Brain microvascular endothelial cell (primary cell): ENCODE measurements at regions not wholly inside any gene's neighbourhood (a gene's known extent, or its start where the extent isn't known, plus 50 kb on each side); places are given as distances from the start of the nearest gene placed in this dataset.

Experiments
- DNase-seq: peaks from one replicate; pipeline ENCODE4 v3.0.0-alpha.2; 2020
- H3K27ac ChIP-seq: fragments of 250-450 bp; sonication (Bioruptor Pico); 2 replicates; pipeline ENCODE4 v1.5.1; 2020; ENCODE audit warnings: mild to moderate bottlenecking, moderate library complexity
- H3K27me3 ChIP-seq: fragments of 250-450 bp; sonication (Bioruptor Pico); replicated peaks from 2 replicates; pipeline ENCODE4 v1.5.1; 2020; ENCODE audit warnings: mild to moderate bottlenecking
- H3K36me3 ChIP-seq: fragments of 250-450 bp; sonication (Bioruptor Pico); replicated peaks from 2 replicates; pipeline ENCODE4 v1.5.1; 2020; ENCODE audit warnings: mild to moderate bottlenecking
- H3K4me3 ChIP-seq: 2 replicates; pipeline ENCODE4 v1.5.1; 2011; ENCODE audit warnings: low read depth, mild to moderate bottlenecking, control low read depth, low read length, moderate library complexity
- in situ Hi-C: cut with HindIII; loops from 2 replicates; pipeline ENCODE4 v1.10.0; 2017; ENCODE audit warnings: low sequenced_read_pairs, low pct_ligation_motif_present
- TF ChIP-seq, protein P1 (sequence below): IDR thresholded peaks from 2 replicates; pipeline ENCODE4 v1.5.1; 2011; ENCODE audit warnings: low read depth, mild to moderate bottlenecking, moderate library complexity, low read length, control low read depth, inconsistent platforms; ENCODE audit errors: missing control alignments

DNA sequence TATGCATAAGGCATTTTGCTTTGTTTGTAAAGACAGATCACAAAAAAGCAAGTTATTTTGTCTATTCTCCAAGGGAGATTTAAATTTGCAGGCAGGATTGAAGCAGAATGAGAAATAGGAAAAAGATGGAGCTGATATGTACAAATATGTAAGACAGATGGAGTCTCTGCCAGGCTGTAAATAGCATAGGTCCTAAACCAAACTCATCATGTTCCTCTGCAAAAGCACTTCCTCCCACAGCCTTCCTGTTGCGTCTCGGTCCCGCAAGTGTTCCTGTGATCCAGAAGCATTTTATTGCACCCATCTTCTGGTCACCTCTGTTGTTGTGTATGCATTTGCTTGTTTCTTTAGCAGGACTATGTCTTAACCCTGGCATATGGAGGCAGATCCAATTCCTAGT is 95.7 kb upstream of the CLDN10 start:
- H3K36me3 ChIP-seq, result no peaks in the 10 kb centered on the region
- H3K4me3 ChIP-seq, result no peak overlapping the region
- in situ Hi-C loops, result no loop called here
- no peak overlapping the region for H3K27ac ChIP-seq
- no peak for DNase-seq
- no peaks in the 10 kb centered on the region for H3K27me3 ChIP-seq
- TF ChIP-seq, protein P1, sequence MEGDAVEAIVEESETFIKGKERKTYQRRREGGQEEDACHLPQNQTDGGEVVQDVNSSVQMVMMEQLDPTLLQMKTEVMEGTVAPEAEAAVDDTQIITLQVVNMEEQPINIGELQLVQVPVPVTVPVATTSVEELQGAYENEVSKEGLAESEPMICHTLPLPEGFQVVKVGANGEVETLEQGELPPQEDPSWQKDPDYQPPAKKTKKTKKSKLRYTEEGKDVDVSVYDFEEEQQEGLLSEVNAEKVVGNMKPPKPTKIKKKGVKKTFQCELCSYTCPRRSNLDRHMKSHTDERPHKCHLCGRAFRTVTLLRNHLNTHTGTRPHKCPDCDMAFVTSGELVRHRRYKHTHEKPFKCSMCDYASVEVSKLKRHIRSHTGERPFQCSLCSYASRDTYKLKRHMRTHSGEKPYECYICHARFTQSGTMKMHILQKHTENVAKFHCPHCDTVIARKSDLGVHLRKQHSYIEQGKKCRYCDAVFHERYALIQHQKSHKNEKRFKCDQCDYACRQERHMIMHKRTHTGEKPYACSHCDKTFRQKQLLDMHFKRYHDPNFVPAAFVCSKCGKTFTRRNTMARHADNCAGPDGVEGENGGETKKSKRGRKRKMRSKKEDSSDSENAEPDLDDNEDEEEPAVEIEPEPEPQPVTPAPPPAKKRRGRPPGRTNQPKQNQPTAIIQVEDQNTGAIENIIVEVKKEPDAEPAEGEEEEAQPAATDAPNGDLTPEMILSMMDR, result no peak

DNA sequence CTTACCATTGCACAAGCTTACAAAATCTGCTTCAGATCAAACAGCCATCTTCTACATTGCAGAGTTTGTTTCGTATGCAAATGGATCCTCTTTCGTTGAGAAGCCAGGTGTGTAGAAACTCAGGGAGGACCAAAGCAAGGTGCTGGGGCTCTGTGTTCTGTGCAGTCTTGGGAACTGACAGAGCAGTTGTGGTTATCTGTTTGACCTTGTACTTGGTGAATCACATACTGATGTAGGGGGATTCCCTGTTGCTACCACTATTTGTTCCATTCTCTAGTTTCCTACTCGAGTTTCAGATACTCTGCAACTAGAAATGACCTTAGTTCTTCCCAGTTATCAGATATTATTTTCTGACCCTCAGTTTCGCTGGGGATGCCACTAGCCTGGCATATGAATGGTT is 95.2 kb upstream of the CLDN10 start:
- in situ Hi-C loops, result no loop called here
- no peaks in the 10 kb centered on the region for H3K36me3 ChIP-seq
- H3K4me3 ChIP-seq, result no peak overlapping the region
- no peak overlapping the region for H3K27ac ChIP-seq
- no peaks in the 10 kb centered on the region for H3K27me3 ChIP-seq
- TF ChIP-seq, protein P1, result no peak
- peak; percentile 1 for DNase-seq

DNA sequence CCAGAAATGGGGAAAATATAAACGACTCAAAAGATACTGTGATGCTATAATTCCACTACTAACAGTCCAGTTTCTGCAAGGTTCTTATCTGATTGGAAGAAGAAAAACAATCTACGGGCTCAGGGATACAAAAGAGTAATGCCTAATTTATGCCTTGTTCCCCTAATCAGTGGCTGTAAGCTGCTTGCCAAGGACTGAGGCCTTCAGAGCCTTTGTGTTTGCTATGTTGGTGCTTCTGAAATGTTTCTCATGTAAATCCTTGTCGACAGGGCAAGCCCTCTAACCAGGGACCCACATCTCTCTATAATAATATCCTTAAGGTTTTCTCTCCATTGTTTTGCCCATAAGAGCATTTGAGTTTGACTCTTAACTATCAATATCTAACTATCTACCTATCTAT is 89.7 kb upstream of the CLDN10 start:
- no peak for DNase-seq
- H3K27ac ChIP-seq, result no peak overlapping the region
- no peaks in the 10 kb centered on the region for H3K36me3 ChIP-seq
- in situ Hi-C loops, result no loop called here
- no peak overlapping the region for H3K4me3 ChIP-seq
- TF ChIP-seq, protein P1, result no peak
- H3K27me3 ChIP-seq, result no peaks in the 10 kb centered on the region

DNA sequence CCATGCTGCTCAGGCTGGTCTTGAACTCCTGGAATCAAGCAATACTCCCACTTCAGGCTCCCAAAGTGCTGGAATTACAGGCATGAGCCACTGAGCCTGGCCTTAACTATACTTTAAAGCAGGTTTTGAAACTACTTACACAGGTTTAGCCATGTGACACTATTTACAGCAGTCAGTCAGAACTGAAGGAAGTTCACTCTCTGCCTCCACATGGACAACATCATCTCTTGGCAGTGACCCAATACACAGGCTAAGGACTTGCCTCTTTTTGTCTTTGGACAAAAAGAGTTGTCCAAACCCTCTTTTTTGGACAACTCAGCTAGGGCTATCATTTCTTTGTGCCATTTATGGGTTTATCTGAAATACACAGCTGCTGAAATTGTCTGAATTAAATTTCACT is 89.0 kb upstream of the CLDN10 start:
- TF ChIP-seq, protein P1, result no peak
- no peak for DNase-seq
- Histone ChIP-seq H3K27ac (no peak overlapping the region), H3K4me3 (no peak overlapping the region), H3K36me3 (no peaks in the 10 kb centered on the region), H3K27me3 (no peaks in the 10 kb centered on the region)
- in situ Hi-C loops, result no loop called here

DNA sequence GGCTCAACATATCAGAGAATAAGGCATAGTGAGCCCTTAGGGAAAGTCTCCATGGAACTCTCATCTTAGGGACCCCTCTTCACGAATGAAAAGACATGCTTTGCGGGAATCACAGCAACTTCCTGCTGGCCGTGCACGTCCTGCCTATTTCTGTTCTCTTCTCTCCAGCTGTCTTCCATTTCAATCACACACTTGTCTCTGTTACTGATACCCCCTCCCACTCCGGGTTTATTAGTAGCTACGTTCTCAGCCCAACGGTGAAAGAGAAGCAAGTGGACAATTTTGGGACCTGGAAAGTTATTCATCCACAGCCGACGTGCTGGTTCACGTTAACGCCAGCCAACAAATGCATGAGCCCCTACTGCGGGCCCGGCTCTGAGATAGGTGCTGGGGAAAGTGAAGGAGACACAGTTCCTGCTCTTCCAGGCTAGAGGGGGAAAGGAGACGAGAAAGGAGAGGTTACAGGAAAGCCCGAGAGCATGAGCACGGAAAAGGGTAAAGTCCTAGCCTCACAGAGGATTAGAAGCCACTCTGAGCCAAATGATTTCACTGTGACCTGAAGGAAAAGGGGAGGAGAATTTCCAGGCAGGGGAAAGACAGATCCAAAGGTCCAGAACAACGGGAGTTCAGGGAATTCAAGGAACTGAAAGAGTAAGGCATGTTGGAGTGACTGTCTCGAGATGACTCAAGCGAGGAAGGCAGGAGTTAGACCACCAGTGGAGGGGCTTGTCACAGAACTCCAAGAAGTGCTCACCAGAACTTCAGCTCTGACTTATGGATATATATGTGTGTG is 81.8 kb upstream of the CLDN10 start:
- in situ Hi-C loops, result no loop called here
- TF ChIP-seq, protein P1, result no peak
- Histone ChIP-seq H3K27ac (no peak overlapping the region), H3K36me3 (no peaks in the 10 kb centered on the region), H3K27me3 (no peaks in the 10 kb centered on the region), H3K4me3 (no peak overlapping the region)
- DNase-seq, result no peak

DNA sequence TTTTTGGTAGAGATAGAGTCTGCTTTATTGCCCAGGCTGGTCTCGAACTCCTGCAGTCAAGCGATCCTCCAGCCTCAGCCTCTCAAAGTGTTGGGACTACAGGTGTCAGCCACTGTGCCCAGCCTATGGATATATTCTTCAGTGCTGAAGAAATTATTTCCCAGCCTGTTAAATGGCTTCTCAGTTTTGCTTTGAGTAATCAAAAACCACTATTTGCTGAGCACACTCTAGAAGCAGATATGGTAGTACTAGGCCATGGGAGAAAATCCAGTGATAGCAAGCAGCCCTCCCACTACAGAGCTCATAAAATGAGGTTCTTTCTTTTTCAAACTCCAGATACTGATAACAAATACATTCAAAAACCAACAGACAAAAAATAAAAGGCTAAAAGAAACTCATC is 80.6 kb upstream of the CLDN10 start:
- no peaks in the 10 kb centered on the region for H3K27me3 ChIP-seq
- H3K36me3 ChIP-seq, result no peaks in the 10 kb centered on the region
- DNase-seq, result no peak
- TF ChIP-seq, protein P1, result no peak
- in situ Hi-C loops, result no loop called here
- H3K4me3 ChIP-seq, result no peak overlapping the region
- no peak overlapping the region for H3K27ac ChIP-seq
